C4-2B (cell line): ENCODE measurements at regions not wholly inside any gene's neighbourhood (a gene's known extent, or its start where the extent isn't known, plus 50 kb on each side); places are given as distances from the start of the nearest gene placed in this dataset.
"Not testable (repeated sequence)": the region's sequence is repeated elsewhere in the genome, so short reads cannot be mapped to it uniquely, and the experiment has no call there.

Source experiments
- H3K27ac ChIP-seq: fragments of 450-650 bp; 2 replicates; pipeline ENCODE4 v1.5.1; 2017
- CTCF ChIP-seq: fragments of 450-650 bp; conservative IDR thresholded peaks from 2 replicates; pipeline ENCODE4 v1.5.1; 2017; ENCODE audit warnings: mild to moderate bottlenecking
- ZFX ChIP-seq: fragments of 450-650 bp; IDR thresholded peaks from 2 replicates; pipeline ENCODE4 v1.6.1; 2017

DNA sequence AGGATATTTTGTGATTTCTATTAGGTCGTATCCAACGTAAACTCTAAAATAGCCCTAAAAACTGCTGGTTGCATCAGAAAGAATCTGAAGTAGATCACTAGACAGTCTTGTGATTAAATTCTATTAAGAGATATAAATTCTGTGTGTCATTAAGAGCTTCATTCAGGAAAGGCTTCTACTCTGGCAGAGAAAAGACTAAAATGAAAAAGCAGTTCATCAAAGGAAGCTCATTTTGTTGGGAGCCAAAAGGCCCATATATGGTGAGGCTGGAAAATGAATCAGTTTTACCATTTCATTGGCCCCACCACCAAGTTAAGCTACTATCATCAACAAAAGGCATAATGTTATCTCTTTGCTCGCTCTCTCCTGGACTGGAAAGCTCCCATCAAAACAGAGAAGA lies 261.1 kb downstream of the SATB2 start:
- no peak for TF ChIP-seq ZFX
- no peak for TF ChIP-seq CTCF
- H3K27ac ChIP-seq = no peak overlapping the region

DNA sequence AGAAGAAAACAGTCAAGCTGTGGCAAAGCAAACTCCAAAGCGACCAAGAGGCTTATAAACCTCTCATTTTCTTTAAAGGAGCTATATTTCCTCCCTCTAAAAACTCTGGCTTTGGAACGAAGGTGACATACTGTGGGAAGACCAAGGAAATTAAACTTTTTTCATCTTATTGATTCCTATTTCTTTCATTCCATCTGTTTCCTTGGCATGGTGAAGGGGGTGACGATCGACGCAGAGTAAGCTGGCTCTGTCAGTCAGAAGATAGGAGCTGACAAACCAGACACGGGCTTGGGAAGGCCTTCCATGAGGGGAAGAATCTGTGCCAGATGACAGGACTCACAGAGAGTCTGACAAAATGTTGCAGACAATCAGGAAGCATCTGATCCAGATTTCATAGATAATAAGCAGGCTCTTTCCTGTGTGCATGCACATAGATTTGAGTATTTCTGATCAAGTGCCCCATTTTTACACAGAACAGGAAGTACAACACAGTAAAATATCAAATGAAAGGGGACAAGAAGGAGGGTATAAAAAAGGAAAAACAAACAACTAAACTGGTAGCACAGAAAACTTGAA lies 261.7 kb downstream of the SATB2 start:
- H3K27ac ChIP-seq = no peak overlapping the region
- TF ChIP-seq CTCF = no peak
- no peak for TF ChIP-seq ZFX

- TF ChIP-seq CTCF (no peak), ZFX (no peak)
- no peak overlapping the region for H3K27ac ChIP-seq
Observed at GRCh38 chr2:199191461-199191860, 266.3 kb downstream of the SATB2 start.

DNA sequence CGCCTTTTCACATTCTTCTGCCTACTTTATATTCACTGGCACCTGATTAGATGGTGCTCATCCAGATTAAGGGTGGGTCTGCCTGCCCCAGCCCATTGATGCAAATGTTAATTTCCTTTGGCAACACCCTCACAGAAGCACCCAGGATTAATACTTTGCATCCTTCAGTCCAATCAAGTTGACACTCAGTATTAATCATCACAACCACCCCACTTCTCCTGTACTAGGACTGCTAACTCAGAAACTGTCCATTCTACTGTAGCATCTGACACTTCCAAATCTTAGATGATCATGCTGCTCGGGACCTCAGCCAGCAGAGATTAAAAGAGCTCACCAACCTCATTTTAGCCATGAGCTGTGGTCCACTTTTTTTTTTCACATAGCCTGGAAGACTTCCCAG lies 268.5 kb downstream of the SATB2 start:
- TF ChIP-seq CTCF (no peak), ZFX (no peak)
- H3K27ac ChIP-seq = no peak overlapping the region

DNA sequence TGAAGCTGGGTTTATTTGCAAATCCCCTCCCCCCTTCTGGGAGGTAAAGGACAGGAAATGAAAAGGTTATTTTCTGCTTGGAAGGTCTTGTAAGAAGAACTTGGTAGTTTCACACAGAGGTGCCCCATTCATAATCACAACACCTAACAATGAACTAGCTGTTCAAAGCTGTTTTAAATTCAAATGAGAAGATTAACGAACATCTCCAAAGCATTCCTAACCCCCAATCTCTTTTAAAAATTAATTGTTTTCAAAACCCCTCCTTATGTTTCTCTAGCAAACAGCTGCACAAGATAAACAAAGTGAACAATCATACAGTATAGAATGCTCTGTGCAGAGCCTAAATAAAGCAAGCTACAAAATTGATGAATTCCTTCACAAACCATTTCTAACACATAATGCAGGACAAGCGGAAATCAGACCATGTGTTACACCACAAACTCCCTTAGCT lies 271.4 kb downstream of the SATB2 start:
- TF ChIP-seq ZFX (no peak), CTCF (no peak)
- H3K27ac ChIP-seq = no peak overlapping the region

DNA sequence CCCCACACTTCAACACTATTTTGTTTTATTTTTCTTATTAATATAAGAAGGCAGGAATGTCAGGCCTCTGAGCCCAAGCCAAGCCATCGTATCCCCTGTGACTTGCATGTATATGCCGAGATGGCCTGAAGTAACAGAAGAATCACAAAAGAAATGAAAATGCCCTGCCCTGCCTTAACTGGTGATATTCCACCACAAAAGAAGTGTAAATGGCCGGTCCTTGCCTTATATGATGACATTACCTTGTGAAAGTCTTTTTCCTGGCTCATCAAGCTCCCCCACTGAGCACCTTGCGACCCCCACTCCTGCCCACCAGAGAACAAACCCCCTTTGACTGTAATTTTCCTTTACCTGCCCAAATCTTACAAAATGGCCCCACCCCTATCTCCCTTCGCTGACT lies 272.6 kb downstream of the SATB2 start:
- not testable (repeated sequence) for H3K27ac ChIP-seq

DNA sequence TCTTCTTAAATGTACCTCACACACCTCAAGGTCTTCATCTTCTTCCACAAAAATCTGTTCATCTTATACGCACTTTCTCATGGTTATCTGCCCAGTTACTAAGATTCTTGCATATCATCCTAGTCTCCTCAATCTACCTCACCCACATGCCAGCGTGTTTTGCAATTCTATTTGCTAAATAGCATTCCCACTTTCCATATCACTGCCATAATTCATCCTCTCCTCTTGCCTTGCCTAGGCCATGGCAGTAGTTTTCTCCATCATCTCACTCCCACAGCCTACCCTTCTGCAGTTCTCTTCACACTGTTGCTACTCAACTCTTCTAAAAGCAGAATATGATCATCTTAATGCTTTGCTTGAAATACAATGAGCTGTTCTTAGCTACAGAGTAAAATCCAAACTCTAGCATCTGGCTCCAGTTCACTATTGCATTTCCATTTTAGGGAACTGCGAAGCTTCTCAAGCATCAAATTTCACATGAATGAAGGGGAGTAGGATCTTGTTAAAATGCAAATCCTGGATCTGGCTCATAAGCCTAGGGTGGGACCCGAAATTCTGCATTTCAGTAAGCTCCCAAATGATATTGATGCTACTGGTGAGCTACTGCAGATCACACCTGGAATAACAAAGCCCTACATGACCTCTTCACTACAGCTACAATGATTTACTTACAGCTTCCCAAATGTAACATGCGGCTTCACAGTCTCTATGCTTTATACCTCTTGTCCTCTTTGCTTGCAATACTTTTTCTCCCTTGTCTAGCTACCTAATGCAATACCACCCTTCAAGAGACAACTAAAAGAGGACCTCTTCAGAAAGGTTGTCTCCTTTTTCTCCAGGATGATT lies 293.9 kb downstream of the SATB2 start:
- no peak overlapping the region for H3K27ac ChIP-seq
- TF ChIP-seq ZFX (no peak), CTCF (no peak)
